Activated T-cell treated with anti-CD3 and anti-CD28 coated beads for 48 hours (primary cell): ENCODE measurements at regions not wholly inside any gene's neighbourhood (a gene's known extent, or its start where the extent isn't known, plus 50 kb on each side); places are given as distances from the start of the nearest gene placed in this dataset.

Experiments
- DNase-seq: peaks from one replicate; pipeline ENCODE4 v3.0.0-alpha.2; 2020; ENCODE audit warnings: low read depth

DNA sequence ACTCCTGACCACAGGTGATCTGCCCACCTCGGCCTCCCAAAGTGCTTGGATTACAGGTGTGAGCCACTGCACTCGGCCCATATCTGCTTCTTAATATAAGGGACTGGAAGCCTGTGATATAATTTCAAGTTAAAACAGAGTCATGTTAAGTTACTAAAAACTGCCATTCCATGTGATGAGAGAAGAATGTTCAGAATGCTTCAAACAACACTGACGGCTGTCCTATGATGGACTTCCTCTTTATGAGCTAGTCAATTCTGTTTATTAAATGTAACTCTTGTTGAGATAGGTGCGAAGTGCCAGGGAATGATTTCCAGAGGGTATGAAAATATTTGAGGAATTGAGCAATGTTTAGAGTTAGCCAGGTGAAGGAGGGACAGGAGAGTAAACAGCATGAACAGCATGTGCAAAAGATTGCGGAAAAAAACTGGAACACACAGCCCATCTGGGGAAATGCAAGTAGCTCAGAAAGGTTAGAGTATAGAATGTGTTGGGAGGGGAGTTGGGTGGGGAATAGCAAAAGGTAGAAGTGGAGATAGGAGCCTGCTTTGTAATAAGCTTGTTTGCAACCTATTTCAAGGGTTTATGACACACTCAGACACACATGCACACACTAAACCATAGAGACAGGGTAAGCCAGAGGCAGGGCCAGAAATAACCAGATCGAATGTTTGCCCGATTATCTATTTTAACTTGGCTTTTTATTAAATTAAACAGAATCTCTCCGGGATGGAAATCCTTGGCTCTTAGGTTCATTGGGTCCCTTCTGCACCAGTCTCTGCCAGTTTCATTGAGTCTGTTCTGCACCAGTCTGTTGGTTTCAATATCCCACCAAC is 135.6 kb upstream of the COX10 start:
- DNase-seq = no peak

DNA sequence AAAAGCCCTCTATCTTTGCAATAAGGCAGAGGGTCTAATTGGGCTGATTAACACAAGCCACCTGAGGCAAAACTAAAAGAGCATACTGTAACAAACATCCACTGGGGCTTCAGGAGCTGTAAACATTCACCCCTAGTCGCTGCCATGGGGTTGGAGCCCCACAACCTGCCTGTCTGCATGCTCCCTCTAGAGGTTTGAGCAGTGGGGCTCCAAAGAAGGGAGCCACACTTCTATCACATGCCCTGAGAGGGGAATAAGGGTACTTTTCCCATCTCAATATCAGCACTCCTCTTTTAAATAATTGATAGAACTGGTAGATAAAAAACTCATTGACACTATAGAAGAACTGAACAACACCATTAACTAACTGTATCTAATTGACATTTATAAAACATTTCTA is 130.1 kb upstream of the COX10 start:
- DNase-seq = no peak

DNA sequence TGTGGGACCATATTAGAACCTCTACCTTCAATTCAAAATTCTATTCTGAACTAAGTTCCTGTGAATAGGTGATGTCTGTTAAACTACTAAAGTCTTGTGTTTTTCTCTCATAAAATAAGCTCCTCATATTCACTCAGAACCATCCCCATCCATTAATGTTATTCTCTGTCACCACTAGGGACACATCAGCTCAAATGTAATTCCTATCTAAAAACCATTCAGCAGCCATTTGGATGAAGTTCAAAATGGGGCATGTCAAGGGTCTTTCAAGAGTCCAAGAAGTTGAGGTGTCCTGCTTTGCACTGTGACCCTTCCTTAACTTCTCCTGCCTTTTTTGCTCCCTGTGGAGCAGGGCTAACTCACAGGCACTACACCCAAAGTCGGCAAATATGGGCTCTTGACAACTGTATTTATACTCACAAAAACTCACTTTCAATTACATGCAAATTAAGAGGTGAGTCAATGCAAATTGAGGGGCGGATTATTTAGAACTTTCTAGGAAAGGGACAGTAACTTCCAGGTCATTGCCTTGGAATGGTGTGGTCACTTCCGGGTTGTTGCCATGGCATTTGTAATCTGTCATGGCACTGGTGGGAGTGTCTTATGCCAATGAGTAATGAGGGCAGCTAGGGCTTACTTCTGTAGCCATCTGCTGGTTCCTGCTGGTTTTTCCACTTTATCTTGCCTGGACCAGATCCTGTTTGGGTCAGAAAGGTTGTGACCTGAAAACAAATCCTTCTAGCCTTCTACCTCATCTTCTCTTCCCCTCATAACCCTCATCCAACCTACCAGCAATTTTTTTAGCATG is 128.2 kb upstream of the COX10 start:
- DNase-seq = no peak

DNA sequence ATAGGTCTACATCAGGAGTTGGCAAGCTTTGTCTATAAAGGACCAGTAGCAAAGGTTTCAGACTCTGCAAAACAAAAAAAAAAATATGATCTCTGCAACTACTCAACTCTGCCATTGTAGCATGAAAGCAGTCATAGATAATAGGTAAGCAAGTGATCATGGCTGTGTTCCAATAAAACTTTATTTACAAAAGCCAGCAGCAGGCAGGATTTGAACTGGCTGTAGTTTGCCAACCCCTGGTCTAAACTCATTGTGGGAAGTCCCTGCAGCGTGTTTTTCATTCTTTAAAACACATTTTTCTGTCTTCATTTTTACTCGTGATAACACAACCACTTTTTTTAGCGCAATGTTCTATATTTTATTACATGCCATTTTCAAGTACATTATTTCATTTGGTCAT is 127.5 kb upstream of the COX10 start:
- DNase-seq = no peak

DNA sequence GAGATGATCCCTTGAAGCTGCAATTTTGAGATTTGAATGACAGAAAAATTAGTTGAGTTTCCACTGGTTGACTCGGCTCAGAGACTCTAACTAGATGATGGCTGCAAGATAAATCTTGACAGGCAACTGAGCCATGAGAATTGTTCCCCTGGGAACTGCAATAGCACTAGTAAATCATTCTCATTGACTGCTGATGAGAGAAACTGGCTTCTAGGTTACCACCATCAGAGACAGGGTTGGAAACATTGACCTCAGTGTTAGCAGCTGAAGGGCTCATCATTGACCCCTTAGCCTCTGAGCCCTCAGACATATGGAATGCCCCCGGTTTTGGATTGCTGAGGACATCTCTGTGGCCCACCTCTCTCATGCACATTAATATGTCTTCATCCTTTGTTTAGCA is 125.4 kb upstream of the COX10 start:
- DNase-seq = no peak

DNA sequence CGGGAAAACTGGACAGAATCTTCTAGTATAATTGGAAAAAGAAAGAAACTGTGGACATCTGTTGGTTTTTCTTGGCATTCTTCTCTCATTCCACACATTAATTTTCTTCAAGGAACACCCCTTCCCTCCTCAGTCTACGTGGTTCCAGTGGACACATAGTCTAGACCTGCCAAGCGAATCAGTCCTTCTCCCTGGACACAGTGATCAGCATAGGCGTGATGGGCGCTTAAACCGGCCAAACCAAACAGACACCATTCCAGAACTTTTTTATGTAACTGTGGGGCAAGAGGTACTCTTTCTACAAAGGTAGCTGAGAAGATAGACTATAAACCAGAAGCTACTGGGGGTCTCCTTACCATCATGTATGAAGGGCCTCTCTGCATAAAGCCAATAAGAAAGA is 121.8 kb upstream of the COX10 start:
- no peak for DNase-seq

DNA sequence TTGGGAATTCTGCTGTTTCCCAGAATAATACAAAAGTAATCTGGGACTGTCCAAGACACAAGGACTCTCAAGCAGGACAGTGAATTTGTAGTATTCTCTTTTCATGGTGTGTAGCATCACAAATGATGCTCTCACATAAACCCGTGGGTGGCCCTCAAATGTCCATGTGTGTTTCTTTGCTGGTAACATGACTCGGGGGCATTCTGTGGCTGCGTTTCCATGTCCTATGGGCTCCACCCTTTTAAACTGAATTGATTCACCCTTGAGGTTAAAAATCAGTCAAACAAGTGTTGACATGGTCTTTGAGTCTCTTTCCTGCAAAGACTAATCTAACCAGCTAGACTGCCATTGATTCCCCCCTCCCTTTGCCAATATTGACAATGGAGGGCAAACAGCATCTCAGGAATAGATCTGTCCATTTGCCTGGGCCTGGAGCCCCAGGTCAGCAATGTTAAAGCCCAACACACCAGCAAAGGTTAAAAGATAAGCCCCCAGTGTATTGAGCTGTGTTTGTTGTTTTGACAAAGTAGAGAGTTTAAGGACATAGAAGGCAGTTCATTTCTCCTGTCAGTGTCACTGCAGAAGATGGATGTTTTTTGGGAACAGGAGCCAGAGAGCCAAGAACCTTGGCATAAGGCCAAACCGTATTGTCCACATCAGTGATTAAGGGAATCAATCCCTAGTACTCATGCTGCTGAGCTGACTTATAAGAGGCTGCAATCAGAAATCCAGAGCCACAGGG is 117.1 kb upstream of the COX10 start:
- DNase-seq = no peak

DNA sequence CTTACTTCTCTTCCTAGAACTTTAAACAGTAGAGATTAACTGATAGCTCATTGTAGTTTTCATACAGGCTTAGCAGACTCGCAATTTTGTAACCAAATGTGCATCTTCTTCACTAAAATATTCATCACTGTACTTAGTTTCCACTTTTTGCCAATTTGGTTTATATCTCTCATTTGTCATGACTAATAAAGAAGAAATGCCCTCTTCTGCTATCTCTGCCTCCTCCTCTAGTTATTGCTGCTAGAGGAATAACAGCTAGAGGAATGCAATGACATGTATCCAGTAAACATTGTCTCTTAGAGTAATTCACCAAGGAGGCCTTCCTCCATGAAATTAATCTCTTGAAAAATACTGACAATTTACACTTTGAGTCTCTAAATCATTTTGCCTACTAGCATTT is 115.5 kb upstream of the COX10 start:
- DNase-seq = no peak

DNA sequence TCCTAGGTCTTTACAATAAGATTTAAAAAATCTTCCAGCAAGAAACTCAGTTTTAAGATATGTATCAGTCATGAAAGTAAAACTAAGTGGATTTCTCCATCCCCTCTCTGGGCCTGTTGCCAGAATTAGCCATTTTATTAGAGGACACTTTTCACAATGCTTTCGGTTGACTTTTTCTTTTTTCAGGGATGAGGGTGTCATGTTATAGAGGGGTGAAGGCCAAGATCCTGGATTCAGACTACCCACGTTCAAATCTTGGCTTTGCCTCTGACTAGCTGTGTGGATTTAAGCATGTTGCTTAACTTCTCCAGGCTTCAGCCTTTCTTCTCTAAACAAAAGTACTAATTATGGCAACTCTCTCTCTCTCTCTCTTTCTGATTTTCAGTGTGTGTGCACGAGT is 111.7 kb upstream of the COX10 start:
- DNase-seq = no peak

DNA sequence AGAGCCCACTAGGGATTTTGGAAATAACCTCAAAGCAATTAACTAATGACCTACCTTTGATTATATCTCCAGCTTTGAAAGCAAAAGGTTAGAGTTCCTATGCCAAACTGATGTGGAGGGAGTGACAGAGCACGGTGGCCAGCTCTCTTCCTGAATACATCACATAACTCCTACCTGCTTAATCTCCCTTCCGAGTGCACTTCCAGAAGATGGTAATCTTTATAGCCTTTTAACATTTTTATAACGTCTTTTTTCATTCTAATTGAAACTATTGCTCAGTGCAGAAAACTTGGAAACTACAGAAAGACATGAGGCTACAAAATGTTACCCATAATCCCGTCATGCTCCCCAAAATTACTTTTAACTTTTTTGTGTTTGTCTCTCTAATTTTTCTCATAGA is 110.5 kb upstream of the COX10 start:
- no peak for DNase-seq

DNA sequence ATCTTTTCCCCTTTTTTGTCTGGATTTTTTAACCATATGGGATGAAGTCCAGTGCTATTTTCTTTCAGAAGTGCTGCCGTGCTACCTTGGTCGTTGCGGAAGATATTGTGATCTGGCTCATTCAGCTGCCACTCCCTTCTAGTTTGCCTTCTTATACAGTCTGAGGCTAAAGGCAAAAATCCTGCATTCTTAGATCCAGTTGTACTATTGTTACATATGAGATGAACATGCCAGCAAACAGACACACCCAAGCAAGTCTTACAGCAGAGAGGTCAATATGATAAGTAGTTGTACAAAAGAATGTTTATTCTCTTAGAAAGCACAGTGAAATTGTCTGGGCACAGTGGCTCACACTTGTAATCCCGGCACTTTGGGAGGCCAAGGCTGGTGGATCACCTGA is 108.0 kb upstream of the COX10 start:
- no peak for DNase-seq

DNA sequence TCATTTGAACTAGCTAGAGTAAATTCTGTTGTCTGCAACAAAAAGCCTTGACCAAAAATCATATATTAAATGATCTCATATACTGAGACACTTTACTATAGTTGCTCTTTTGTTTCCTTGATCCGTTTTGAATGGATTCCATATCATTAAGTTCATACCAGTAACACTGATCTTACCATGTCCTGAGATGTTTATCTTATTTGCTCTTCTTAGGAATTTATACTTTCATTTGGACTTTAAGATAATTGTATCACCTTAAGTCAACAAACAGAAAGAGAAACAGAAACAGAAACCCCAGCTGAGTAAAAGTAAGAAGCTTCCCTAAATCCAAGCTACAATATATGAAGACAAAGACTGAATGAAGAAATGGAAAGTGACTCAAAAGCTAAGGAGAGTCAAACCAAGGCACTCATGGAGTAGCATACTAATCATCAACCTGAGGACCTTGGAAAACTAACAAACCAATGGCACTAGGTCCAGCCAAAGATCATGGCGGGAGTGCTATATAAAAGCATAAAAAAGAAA is 106.5 kb upstream of the COX10 start:
- DNase-seq = no peak

DNA sequence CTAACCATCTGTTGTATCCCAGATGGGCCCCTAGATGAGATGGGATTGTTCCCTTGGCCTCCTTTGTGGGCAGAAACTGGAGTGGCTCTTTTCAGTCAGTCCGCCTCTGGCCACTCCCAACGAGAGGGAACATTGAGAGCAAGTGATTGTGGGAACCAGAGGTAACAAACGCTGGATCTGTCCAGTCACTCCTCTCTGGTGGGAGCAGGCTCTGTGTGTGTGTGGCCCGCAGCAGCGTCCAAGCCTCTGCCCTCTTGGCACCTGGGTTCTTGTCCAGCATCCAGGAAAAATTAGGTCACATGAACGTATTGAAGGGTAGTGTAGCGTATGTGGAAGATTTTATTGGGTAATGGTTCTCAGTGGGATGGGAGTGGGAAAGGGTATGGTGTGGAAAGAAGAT is 101.9 kb upstream of the COX10 start:
- DNase-seq = no peak

DNA sequence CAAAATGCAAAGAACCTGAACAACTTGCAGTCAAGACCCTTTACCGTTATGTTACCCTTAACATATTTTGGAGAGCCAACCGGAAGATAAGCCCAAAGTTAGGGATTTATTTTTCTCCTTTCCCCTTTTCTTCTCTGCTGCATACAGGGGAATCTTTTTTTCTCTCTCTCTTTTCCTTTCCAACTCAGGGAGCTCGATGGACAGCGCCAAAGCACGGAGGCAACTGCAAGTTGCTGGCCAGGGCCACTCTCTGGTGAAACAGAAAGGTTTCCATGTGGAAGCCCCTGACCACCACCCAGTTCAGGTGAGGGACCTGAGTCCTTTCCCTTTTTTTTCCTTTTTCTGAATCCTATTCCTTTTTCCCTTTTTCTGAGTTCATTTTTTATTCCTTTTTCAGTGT is 98.8 kb upstream of the COX10 start:
- DNase-seq = no peak

DNA sequence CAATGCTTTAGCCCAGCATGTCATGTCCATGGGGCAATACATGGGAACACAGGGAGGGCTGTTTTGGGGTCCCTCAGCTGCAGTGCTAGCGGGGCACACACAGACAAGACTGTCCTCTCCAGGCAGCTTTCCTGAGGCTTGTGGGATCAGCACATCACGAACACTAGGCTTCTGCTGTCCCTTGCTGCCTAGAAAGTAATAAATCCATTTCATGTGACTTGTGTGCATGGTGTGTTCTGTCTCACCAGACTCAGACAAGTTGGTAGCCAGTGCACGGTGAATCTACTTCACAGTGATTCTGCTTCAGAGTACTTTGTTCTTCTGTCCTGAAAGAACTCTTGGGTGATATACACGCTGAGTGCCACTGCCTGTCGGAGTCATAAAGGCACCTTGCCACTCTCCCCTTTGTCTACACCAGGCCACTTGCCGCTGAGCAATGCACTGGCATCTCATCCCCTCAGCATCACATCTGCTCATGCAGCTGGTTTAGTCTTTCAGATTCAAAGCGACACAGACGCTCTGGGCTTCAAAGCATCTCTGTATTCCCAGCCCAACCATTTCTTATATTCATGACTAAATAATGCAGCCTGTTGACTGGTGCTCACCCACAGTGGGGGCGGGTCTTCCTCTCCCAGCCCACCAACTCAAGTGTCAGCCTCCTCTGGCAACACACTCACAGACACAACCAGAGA is 95.2 kb upstream of the COX10 start:
- DNase-seq = no peak

DNA sequence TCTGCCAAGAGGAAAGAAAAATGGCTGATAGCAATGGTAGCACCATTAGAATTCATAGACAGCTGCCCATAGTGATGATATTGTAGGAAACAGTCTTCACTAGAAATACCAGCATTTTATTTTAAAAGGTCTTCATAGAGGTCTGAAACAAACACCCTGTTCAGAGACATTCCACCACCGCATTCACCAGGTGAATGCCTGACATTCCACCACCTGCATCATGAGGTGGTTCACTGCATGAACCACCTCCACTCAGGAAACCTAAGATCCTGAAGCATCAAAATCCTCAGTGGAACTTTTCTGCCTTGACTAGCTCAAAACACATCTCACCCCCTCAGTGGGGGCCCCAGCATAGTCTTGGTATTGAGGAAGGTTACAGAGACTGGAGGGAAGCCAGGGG is 91.5 kb upstream of the COX10 start:
- no peak for DNase-seq

DNA sequence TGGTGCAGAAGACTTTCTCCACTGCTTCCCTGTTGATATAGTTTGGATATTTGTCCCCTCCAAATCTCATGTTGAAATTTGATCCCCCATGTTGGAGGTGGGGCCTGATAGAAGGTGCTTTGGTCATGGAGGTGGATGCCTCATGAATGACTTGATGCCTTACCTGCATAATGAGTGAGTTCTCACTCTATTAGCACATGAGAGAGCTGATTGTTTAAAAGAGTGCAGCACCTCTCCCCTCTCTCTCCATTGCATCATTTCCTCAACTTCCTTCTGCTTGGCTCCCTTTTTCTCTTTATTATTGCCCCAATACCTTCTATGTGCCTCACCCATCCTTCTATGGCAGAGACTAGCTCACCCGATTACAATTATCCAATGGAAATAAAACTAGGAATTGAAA is 90.8 kb upstream of the COX10 start:
- DNase-seq = no peak

DNA sequence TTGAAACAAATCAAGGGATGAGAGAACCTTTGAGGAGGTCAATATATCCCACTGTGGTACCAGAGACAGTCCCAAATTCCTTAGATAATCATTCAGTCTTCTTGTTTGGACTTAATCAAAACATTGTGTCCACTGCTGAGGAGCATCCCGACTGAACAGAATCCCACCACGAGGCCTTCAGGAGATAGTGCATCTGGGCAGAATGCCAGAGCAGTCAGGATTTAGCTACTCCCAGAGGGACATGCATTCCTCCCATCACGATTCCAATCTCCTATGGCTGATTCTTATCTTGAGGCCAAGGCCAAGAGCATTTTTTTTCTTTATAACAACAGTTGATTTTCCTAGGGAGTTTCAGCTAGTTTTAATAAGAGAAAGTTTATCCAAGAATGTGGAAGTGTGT is 87.4 kb upstream of the COX10 start:
- DNase-seq = no peak

DNA sequence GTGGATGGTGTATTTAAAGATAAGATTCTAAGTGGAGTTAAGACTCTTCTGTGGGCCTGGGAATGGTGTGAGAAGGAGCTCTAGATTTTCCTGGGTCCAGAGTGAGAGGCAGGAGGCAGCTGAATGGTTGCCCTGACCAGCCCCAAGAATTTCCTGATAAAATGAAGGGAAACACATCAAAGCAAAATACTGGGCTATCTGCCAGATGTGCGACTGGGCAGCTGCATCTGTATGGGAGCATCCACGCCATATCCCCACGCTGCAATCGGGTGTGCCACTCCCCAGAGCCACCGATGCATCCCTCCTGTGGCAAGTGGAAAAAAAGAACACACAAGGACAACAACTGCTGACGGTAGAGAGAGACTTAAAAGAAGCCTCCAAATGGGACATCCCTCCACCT is 84.3 kb upstream of the COX10 start:
- DNase-seq = no peak

DNA sequence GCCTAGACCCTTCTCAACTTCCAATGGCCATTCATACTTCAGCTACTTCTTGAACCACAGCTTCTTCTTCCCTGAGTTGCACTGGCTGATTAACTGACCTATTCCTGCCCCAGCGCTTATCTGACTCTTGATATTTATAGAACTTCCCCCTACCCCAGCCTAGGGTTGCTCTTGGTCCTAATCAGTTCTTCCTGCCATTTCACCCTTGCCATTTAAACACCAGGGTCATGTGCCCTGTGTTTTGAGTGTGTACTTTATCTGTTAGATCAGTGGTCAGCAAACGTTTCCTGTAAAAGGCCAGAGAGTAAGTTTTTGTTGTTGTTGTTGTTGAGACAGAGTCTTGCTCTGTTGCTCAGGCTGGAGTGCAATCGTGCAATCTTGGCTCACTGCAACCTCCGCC is 82.4 kb upstream of the COX10 start:
- no peak for DNase-seq

DNA sequence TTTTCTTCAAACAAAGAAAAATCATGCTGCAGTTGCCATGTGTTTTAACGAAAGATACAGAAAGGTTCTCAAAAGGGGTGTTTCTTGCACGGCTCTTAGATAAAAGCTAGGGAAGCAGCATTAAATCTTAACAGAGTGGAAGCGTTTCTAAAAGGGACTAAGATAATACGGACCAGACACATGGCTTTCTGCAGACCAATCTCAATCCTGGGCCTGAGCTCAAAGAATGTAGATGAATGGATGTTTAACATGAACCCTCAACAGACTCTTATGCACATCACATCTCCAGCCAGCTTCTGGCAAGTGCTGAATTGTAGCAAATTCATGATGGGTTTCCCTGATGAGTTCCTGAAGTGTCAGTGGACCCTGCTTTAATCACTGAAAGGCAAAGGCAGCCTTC is 80.2 kb upstream of the COX10 start:
- DNase-seq = no peak

DNA sequence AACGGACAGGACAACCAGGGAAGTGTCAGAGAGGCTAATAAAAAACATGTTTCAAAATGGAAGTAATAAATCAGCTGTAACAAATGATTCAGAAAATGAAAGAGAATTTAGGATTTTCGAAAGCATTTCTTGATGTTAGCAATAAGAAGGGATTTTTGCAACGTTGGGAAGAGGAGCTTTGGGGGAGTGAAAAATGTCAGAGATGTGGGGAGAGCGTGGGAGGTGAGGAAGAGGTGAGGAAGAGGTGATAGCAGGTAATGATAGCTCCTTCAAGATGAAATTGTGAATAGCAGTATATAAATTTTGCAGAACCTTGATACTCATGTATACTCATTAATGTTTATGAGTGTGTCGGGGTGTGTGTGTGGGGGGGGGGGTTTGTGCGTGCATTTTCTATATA is 76.2 kb upstream of the COX10 start:
- DNase-seq = no peak
